HFFc6 (cell line): ENCODE measurements at regions not wholly inside any gene's neighbourhood (a gene's known extent, or its start where the extent isn't known, plus 50 kb on each side); places are given as distances from the start of the nearest gene placed in this dataset.

Source experiments
- DNase-seq: peaks from one replicate; pipeline ENCODE4 v3.0.0-alpha.2; 2018
- H3K27ac Mint-ChIP-seq: 2 replicates; pipeline ENCODE4 v1.8.0; 2020; ENCODE audit warnings: mild to moderate bottlenecking, mixed read lengths
- H3K27me3 Mint-ChIP-seq: 2 replicates; pipeline ENCODE4 v1.8.0; 2021; ENCODE audit warnings: mild to moderate bottlenecking, moderate library complexity, mixed read lengths; ENCODE audit not compliant: insufficient read depth
- H3K36me3 Mint-ChIP-seq: 2 replicates; pipeline ENCODE4 v1.8.0; 2021; ENCODE audit warnings: low read depth, mixed read lengths
- H3K4me1 Mint-ChIP-seq: 2 replicates; pipeline ENCODE4 v1.8.0; 2020; ENCODE audit warnings: low read depth, mixed read lengths
- H3K4me3 Mint-ChIP-seq: 2 replicates; pipeline ENCODE4 v1.8.0; 2020; ENCODE audit warnings: mild to moderate bottlenecking, moderate library complexity, mixed read lengths
- H3K9me3 Mint-ChIP-seq: 2 replicates; pipeline ENCODE4 v1.8.0; 2020; ENCODE audit warnings: mild to moderate bottlenecking, mixed read lengths
- CTCF ChIP-seq: fragments of 200-600 bp; sonication (generic); IDR thresholded peaks from 2 replicates; pipeline ENCODE4 v1.5.0; 2021; ENCODE audit warnings: antibody characterized with exemption, mild to moderate bottlenecking

GRCh38 chr10:3516923-3517255 lies 268.1 kb downstream of the KLF6 start:
- peak overlapping the region; percentile 57 for H3K4me3 Mint-ChIP-seq
- H3K4me1 Mint-ChIP-seq = peaks cover 16% of the 10 kb centered on the region
- no peaks in the 10 kb centered on the region for H3K9me3 Mint-ChIP-seq
- H3K27me3 Mint-ChIP-seq = peaks cover 2% of the 10 kb centered on the region; the same call in 1 of the 2 replicates
- TF ChIP-seq CTCF = no peak
- no peak overlapping the region; the same call in 1 of the 2 replicates for H3K27ac Mint-ChIP-seq
- no peaks in the 10 kb centered on the region for H3K36me3 Mint-ChIP-seq
- DNase-seq = no peak

- H3K36me3 Mint-ChIP-seq = no peaks in the 10 kb centered on the region
- H3K27ac Mint-ChIP-seq = no peak overlapping the region; the same call in 1 of the 2 replicates
- peaks cover 4% of the 10 kb centered on the region for H3K27me3 Mint-ChIP-seq
- H3K4me1 Mint-ChIP-seq = peaks cover 14% of the 10 kb centered on the region
- H3K4me3 Mint-ChIP-seq = peak overlapping the region; percentile 57
- H3K9me3 Mint-ChIP-seq = no peaks in the 10 kb centered on the region
- no peak for DNase-seq
- no peak for TF ChIP-seq CTCF
Measured at GRCh38 chr10:3516234-3516922, 268.6 kb downstream of the KLF6 start.

GRCh38 chr10:3514691-3515090 lies 270.3 kb downstream of the KLF6 start:
- Mint-ChIP-seq H3K4me1 (peaks cover 10% of the 10 kb centered on the region; the same call in 1 of the 2 replicates), H3K27ac (no peak overlapping the region)

GRCh38 chr10:3512263-3512662 lies 272.7 kb downstream of the KLF6 start:
- no peak for DNase-seq
- TF ChIP-seq CTCF = peak; percentile 37; the same call in 1 of the 2 replicates
- peaks cover 17% of the 10 kb centered on the region for H3K9me3 Mint-ChIP-seq
- H3K27ac Mint-ChIP-seq = no peak overlapping the region
- peaks cover 18% of the 10 kb centered on the region; the same call in 1 of the 2 replicates for H3K4me1 Mint-ChIP-seq
- peaks cover 5% of the 10 kb centered on the region for H3K27me3 Mint-ChIP-seq
- H3K4me3 Mint-ChIP-seq = no peak overlapping the region
- peaks cover 21% of the 10 kb centered on the region; the same call in 1 of the 2 replicates for H3K36me3 Mint-ChIP-seq

More at GRCh38 chr10:3514691-3515090, 270.3 kb downstream of the KLF6 start:
- Mint-ChIP-seq H3K27me3 (peaks cover 5% of the 10 kb centered on the region), H3K36me3 (peaks cover 7% of the 10 kb centered on the region; the same call in 1 of the 2 replicates), H3K4me3 (no peak overlapping the region), H3K9me3 (peaks cover 6% of the 10 kb centered on the region; the same call in 1 of the 2 replicates)
- TF ChIP-seq CTCF = no peak
- DNase-seq = no peak

- Mint-ChIP-seq H3K36me3 (peaks cover 21% of the 10 kb centered on the region; the same call in 1 of the 2 replicates), H3K27ac (no peak overlapping the region), H3K4me1 (peaks cover 11% of the 10 kb centered on the region; the same call in 1 of the 2 replicates), H3K9me3 (peaks cover 17% of the 10 kb centered on the region), H3K4me3 (no peak overlapping the region), H3K27me3 (peaks cover 5% of the 10 kb centered on the region)
- TF ChIP-seq CTCF = no peak
- DNase-seq = no peak
Measured at GRCh38 chr10:3511483-3511882, 273.5 kb downstream of the KLF6 start.
